GM12878 (cell line): ENCODE measurements at regions not wholly inside any gene's neighbourhood (a gene's known extent, or its start where the extent isn't known, plus 50 kb on each side); places are given as distances from the start of the nearest gene placed in this dataset.

ENCODE experiments used
- ATAC-seq: fragments of 200-7000 bp; cut with Tn5 transposase; 3 replicates; pipeline ENCODE4 v1.9.1; 2020; ENCODE audit warnings: mild to moderate bottlenecking, moderate library complexity
- BruUV-seq: library from RNA; stranded (reverse); fragments of 400-500 nt; replicated peaks from 2 replicates; lab custom pipeline; 2021; lab: Mats Ljungman, UMichigan
- CTCF ChIA-PET: fragments of 300-600 bp; sonication (Branson Sonifier 250); formaldehyde crosslinking; extraction: SDS; loops from one replicate; lab custom pipeline; 2021; ENCODE audit warnings: inconsistent platforms; lab: Yijun Ruan, JAX
- POLR2A ChIA-PET: fragments of 350-600 bp; formaldehyde crosslinking; extraction: SDS; loops from one replicate; lab custom pipeline; 2021; ENCODE audit warnings: inconsistent platforms; lab: Charles Lee
- RAD21 ChIA-PET: fragments of 300-600 bp; sonication (Branson Sonifier 250); formaldehyde crosslinking; loops from one replicate; lab custom pipeline; 2023; ENCODE audit warnings: antibody characterized with exemption; ENCODE audit not compliant: unreplicated experiment; lab: Charles Lee
- SMC1A ChIA-PET: fragments of 300-600 bp; sonication (Branson Sonifier 250); formaldehyde crosslinking; loops from one replicate; lab custom pipeline; 2023; ENCODE audit not compliant: unreplicated experiment, uncharacterized antibody; lab: Charles Lee
- DNase-seq: peaks from one replicate; pipeline ENCODE4 v3.0.0-alpha.2; 2011; ENCODE audit warnings: low read depth, low spot score
- FAIRE-seq: peaks from 3 replicates; lab custom pipeline; 2011; peaks lifted over from hg19 to GRCh38; lab: Jason Lieb, UNC
- H2AFZ ChIP-seq: 2 replicates; pipeline ENCODE4 v1.6.0; 2011; ENCODE audit warnings: low read depth, low read length, control low read depth; ENCODE audit not compliant: control insufficient read depth
- H3K27ac ChIP-seq: 2 replicates; pipeline ENCODE4 v1.5.1; 2011; ENCODE audit warnings: control low read depth; ENCODE audit not compliant: control insufficient read depth, insufficient read depth
- H3K27me3 ChIP-seq, 2 experiments: replicated peaks in 1 of 2; 2 replicates each; pipeline versions ENCODE4 v1.6.0 to v1.6.1; 2011; ENCODE audit warnings: low read length in 1 of 2; ENCODE audit not compliant: control insufficient read depth in 2 of 2, insufficient read depth in 2 of 2
- H3K36me3 ChIP-seq, 2 experiments: 2 replicates each; pipeline ENCODE4 v1.5.1; 2011; ENCODE audit warnings: low read length in 1 of 2; ENCODE audit not compliant: control insufficient read depth in 2 of 2, insufficient read depth in 2 of 2
- H3K4me1 ChIP-seq: 2 replicates; pipeline ENCODE4 v1.6.1; 2011; ENCODE audit warnings: mild to moderate bottlenecking, low read length, moderate library complexity, mixed read lengths; ENCODE audit not compliant: control insufficient read depth, insufficient read depth
- H3K4me2 ChIP-seq: 2 replicates; pipeline ENCODE4 v1.6.0; 2011; ENCODE audit warnings: control low read depth; ENCODE audit not compliant: control insufficient read depth, insufficient read depth
- H3K4me3 ChIP-seq: fragments of 200-600 bp; sonication (generic); 2 replicates; pipeline ENCODE4 v1.5.1; 2016
- H3K79me2 ChIP-seq: 2 replicates; pipeline ENCODE4 v1.6.0; 2011; ENCODE audit warnings: low read length; ENCODE audit not compliant: control insufficient read depth, insufficient read depth
- H3K9ac ChIP-seq: 2 replicates; pipeline ENCODE4 v1.8.0; 2011; ENCODE audit warnings: low read length, control low read depth, mixed read lengths; ENCODE audit not compliant: control insufficient read depth, insufficient read depth
- H3K9me3 ChIP-seq: replicated peaks from 3 replicates; pipeline ENCODE4 v1.5.1; 2011; ENCODE audit warnings: mild to moderate bottlenecking, low read length; ENCODE audit not compliant: control insufficient read depth, insufficient read depth
- H4K20me1 ChIP-seq: 2 replicates; pipeline ENCODE4 v1.6.0; 2011; ENCODE audit not compliant: control insufficient read depth, insufficient read depth
- BRCA1 ChIP-seq: IDR thresholded peaks from 2 replicates; pipeline ENCODE4 v1.6.1; 2011; ENCODE audit warnings: low read depth, low read length, improper control_type of control experiment
- CBX5 ChIP-seq: sonication (generic); IDR thresholded peaks from 2 replicates; pipeline ENCODE4 v1.6.1; 2016; ENCODE audit warnings: low read depth, moderate library complexity, mild to moderate bottlenecking, inconsistent platforms
- CHD1 ChIP-seq: IDR thresholded peaks from 2 replicates; pipeline ENCODE4 v1.6.1; 2012; ENCODE audit warnings: low read depth, low read length, improper control_type of control experiment
- CREB1 ChIP-seq: IDR thresholded peaks from 2 replicates; pipeline ENCODE4 v1.6.1; 2012; ENCODE audit warnings: low read depth, mild to moderate bottlenecking, inconsistent platforms
- CREM ChIP-seq: IDR thresholded peaks from 2 replicates; pipeline ENCODE4 v1.6.1; 2014; ENCODE audit warnings: antibody characterized with exemption, low read depth
- EED ChIP-seq: sonication (generic); IDR thresholded peaks from 2 replicates; pipeline ENCODE4 v1.6.1; 2016; ENCODE audit warnings: antibody characterized with exemption, low read depth
- HCFC1 ChIP-seq: fragments of 150-350 bp; IDR thresholded peaks from 2 replicates; pipeline ENCODE4 v1.6.1; 2014; ENCODE audit warnings: low read length
- KDM1A ChIP-seq: fragments of 200-600 bp; sonication (generic); IDR thresholded peaks from 2 replicates; pipeline ENCODE4 v1.6.1; 2016; ENCODE audit warnings: borderline replicate concordance
- KLF5 ChIP-seq: fragments of 450-650 bp; IDR thresholded peaks from 2 replicates; pipeline ENCODE4 v1.6.1; 2014; ENCODE audit warnings: mild to moderate bottlenecking; ENCODE audit not compliant: partially characterized antibody
- MTA3 ChIP-seq: IDR thresholded peaks from 2 replicates; pipeline ENCODE4 v1.6.1; 2012; ENCODE audit warnings: low read length, inconsistent platforms, borderline replicate concordance
- NFIC ChIP-seq: IDR thresholded peaks from 2 replicates; pipeline ENCODE4 v1.6.1; 2012; ENCODE audit warnings: low read depth, mild to moderate bottlenecking, inconsistent platforms, low read length, moderate library complexity
- PAX5 ChIP-seq: IDR thresholded peaks from 2 replicates; pipeline ENCODE4 v1.6.1; 2011; ENCODE audit warnings: low read depth, low read length, borderline replicate concordance
- POLR2A ChIP-seq: IDR thresholded peaks from 2 replicates; pipeline ENCODE4 v1.6.1; 2011; ENCODE audit warnings: low read depth, mild to moderate bottlenecking, low read length
- SMAD5 ChIP-seq: IDR thresholded peaks from 2 replicates; pipeline ENCODE4 v1.6.1; 2016; ENCODE audit warnings: antibody characterized with exemption, low read depth
- SPI1 ChIP-seq: IDR thresholded peaks from 2 replicates; pipeline ENCODE4 v1.6.1; 2011; ENCODE audit warnings: low read depth, mild to moderate bottlenecking, low read length, moderate library complexity, borderline replicate concordance; ENCODE audit not compliant: insufficient read depth
- SREBF1 ChIP-seq: IDR thresholded peaks from 2 replicates; pipeline ENCODE4 v1.6.1; 2012; ENCODE audit warnings: mild to moderate bottlenecking, low read length
- TBL1XR1 ChIP-seq: IDR thresholded peaks from 2 replicates; pipeline ENCODE4 v1.6.1; 2012; ENCODE audit warnings: low read depth, low read length, improper control_type of control experiment
- WGBS: methylation state at CpG from one replicate; pipeline ENCODE4 v1.1.6; 2016; ENCODE audit warnings: low lambda C conversion rate; ENCODE audit not compliant: insufficient replicate concordance, insufficient coverage; ENCODE audit errors: missing lambda C conversion rate; 5-methylcytosine and 5-hydroxymethylcytosine counted together
- in situ Hi-C: fragments of 300-500 bp; cut with MboI; formaldehyde crosslinking; loops from 9 replicates; pipeline ENCODE4 v1.14.3; 2018; ENCODE audit warnings: mixed read lengths
- intact Hi-C: fragments of 100-400 bp; cut with micrococcal nuclease; formaldehyde crosslinking; loops from one replicate; pipeline ENCODE4 v1.14.2; 2022; ENCODE audit not compliant: unreplicated experiment
- TF ChIP-seq, protein P1 (sequence below): fragments of 450-650 bp; IDR thresholded peaks from 2 replicates; pipeline ENCODE4 v1.6.1; 2017; ENCODE audit warnings: borderline replicate concordance
- TF ChIP-seq, protein P2 (sequence below): fragments of 450-650 bp; conservative IDR thresholded peaks from 2 replicates; pipeline ENCODE4 v1.6.1; 2017; ENCODE audit warnings: mild to moderate bottlenecking, moderate library complexity
- TF ChIP-seq, protein P3 (sequence below): IDR thresholded peaks from 2 replicates; pipeline ENCODE4 v1.6.1; 2012; ENCODE audit warnings: low read depth, low read length, improper control_type of control experiment

DNA sequence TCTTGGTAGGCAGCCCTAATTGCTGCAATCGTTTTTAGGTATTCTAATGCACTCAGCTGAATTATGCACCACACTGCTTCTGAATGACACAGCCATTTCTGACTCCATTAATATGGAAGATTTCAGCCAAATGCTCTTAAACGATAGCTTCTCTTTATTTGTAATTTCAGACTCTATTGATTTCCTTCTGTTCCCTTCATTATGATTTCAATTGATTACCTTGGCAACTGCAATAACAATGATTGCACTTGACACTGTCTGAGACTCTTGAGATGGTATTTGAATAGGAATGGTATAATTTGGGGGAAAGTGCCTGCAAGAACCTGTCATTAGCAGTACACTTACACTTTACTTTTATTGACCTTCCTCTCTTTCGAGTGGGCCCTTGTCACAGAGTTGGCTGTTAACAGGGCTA, 296.1 kb upstream of the DMAC1 start:
- no peak for ATAC-seq
- intact Hi-C loops: no loop called here
- POLR2A ChIA-PET: no interaction called here
- no peak overlapping the region for H3K27ac ChIP-seq
- in situ Hi-C loops: no loop called here
- no peaks in the 10 kb centered on the region for H3K27me3 ChIP-seq
- no peak for DNase-seq
- H4K20me1 ChIP-seq: no peaks in the 10 kb centered on the region
- SMC1A ChIA-PET: no interaction called here
- BruUV-seq: no TSS peak
- no peak for FAIRE-seq
- H3K9me3 ChIP-seq: no peaks in the 10 kb centered on the region
- no peak overlapping the region for H2AFZ ChIP-seq
- H3K4me3 ChIP-seq: no peak overlapping the region
- H3K4me1 ChIP-seq: no peaks in the 10 kb centered on the region
- no peak overlapping the region for H3K9ac ChIP-seq
- WGBS: 32% methylated on average over 3 of the region's 3 CpGs
- H3K4me2 ChIP-seq: no peak overlapping the region
- CTCF ChIA-PET: no interaction called here
- RAD21 ChIA-PET: no interaction called here
- no peaks in the 10 kb centered on the region for H3K79me2 ChIP-seq
- TF ChIP-seq SREBF1: no peak
- TF ChIP-seq, protein P1, sequence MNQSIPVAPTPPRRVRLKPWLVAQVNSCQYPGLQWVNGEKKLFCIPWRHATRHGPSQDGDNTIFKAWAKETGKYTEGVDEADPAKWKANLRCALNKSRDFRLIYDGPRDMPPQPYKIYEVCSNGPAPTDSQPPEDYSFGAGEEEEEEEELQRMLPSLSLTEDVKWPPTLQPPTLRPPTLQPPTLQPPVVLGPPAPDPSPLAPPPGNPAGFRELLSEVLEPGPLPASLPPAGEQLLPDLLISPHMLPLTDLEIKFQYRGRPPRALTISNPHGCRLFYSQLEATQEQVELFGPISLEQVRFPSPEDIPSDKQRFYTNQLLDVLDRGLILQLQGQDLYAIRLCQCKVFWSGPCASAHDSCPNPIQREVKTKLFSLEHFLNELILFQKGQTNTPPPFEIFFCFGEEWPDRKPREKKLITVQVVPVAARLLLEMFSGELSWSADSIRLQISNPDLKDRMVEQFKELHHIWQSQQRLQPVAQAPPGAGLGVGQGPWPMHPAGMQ: no peak
- TF ChIP-seq BRCA1: no peak
- no peak for TF ChIP-seq KLF5
- TF ChIP-seq PAX5: no peak
- TF ChIP-seq SPI1: no peak
- no peak for TF ChIP-seq MTA3
- TF ChIP-seq CREB1: no peak
- TF ChIP-seq HCFC1: no peak
- no peak for TF ChIP-seq KDM1A
- no peak for TF ChIP-seq POLR2A
- TF ChIP-seq, protein P2, sequence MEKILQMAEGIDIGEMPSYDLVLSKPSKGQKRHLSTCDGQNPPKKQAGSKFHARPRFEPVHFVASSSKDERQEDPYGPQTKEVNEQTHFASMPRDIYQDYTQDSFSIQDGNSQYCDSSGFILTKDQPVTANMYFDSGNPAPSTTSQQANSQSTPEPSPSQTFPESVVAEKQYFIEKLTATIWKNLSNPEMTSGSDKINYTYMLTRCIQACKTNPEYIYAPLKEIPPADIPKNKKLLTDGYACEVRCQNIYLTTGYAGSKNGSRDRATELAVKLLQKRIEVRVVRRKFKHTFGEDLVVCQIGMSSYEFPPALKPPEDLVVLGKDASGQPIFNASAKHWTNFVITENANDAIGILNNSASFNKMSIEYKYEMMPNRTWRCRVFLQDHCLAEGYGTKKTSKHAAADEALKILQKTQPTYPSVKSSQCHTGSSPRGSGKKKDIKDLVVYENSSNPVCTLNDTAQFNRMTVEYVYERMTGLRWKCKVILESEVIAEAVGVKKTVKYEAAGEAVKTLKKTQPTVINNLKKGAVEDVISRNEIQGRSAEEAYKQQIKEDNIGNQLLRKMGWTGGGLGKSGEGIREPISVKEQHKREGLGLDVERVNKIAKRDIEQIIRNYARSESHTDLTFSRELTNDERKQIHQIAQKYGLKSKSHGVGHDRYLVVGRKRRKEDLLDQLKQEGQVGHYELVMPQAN: no peak
- no peak for TF ChIP-seq SMAD5
- no peak for TF ChIP-seq NFIC
- TF ChIP-seq, protein P3, sequence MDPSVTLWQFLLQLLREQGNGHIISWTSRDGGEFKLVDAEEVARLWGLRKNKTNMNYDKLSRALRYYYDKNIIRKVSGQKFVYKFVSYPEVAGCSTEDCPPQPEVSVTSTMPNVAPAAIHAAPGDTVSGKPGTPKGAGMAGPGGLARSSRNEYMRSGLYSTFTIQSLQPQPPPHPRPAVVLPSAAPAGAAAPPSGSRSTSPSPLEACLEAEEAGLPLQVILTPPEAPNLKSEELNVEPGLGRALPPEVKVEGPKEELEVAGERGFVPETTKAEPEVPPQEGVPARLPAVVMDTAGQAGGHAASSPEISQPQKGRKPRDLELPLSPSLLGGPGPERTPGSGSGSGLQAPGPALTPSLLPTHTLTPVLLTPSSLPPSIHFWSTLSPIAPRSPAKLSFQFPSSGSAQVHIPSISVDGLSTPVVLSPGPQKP: no peak
- TF ChIP-seq CBX5: no peak
- TF ChIP-seq CHD1: no peak
- no peak for TF ChIP-seq EED
- no peak for TF ChIP-seq CREM
- TF ChIP-seq TBL1XR1: no peak
- H3K36me3 ChIP-seq: no peaks in the 10 kb centered on the region
